GM18520 (cell line): ENCODE measurements at regions not wholly inside any gene's neighbourhood (a gene's known extent, or its start where the extent isn't known, plus 50 kb on each side); places are given as distances from the start of the nearest gene placed in this dataset.
"Not testable (repeated sequence)": the region's sequence is repeated elsewhere in the genome, so short reads cannot be mapped to it uniquely, and the experiment has no call there.

Experiments used
- ATAC-seq: cut with Tn5 transposase; IDR thresholded peaks from one replicate; pipeline ENCODE4 v1.9.1; 2021; ENCODE audit not compliant: unreplicated experiment

DNA sequence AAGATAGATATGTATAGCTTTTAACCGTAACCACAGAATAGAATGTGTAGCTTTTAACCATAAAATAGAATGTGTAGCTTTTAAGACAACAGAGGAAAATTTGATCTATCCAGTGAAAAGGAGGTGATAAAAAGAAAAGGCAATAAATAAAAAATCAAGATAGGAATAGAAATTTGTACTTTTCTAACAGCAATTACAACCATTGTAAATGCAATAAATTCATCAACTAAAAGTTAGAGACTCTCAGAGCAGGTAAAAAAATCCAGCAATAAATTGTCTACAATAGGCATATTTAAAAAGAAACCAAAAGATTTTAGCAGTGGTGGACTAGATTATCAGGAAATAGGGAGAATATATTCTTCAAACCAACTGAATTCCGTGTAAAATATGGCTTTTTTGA is 63.8 kb upstream of the ABHD2 start:
- ATAC-seq = no peak

DNA sequence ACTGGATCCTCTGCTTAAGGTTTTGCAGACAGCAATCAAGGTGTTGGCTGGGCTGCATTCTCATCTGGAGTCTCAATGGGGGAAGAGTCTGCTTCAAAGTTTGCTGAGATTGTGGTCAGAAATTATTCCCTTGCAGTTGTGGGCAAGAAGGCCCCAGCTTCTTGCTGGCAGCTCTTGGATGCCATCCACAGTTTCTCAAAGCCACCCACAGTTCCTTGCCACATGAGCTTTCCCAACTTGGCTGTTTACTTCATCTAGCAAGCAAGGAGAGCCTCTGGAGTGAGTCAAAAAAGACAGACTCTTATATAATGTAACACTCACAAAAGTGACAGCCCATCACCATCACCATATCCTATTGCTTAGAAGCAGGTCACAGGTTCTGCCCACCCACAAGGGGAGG is 62.1 kb upstream of the ABHD2 start:
- ATAC-seq = no peak

DNA sequence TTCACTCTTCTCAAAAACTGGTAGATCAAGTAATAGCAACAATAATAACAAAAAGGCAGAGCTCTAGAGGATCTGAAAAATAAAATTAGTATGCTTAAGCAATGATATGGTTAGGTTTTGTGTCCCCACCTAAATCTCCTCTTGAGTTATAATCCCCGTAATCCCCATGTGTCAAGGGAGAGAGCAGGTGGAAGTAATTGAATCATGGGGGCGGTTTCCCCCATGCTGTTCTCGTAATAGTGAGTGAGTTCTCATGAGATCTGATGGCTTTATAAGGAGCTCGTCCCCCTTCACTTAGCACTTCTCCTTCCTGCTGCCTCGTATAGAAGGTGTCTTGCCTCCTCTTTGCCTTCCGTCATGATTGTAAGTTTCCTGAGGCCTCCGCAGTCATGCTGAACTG is 60.2 kb upstream of the ABHD2 start:
- ATAC-seq = no peak

DNA sequence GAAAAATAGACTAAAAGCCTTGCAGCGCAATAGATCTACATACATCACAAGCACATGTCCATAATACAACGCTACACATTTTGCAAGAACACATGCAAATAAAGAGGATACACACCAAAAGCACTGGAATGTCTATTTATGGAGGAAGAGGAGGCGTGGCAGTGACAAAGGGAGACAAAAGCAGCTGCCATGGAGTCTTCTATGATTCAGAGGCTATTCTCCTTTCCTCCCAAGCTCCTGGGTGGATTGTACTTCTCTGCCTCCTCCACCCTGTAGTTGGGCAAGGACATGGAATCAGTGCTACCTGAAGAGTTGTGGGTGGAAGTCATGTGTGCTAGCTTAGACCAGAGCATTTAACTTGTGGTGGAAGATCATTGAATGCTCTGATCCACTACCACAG is 57.9 kb upstream of the ABHD2 start:
- no peak for ATAC-seq

DNA sequence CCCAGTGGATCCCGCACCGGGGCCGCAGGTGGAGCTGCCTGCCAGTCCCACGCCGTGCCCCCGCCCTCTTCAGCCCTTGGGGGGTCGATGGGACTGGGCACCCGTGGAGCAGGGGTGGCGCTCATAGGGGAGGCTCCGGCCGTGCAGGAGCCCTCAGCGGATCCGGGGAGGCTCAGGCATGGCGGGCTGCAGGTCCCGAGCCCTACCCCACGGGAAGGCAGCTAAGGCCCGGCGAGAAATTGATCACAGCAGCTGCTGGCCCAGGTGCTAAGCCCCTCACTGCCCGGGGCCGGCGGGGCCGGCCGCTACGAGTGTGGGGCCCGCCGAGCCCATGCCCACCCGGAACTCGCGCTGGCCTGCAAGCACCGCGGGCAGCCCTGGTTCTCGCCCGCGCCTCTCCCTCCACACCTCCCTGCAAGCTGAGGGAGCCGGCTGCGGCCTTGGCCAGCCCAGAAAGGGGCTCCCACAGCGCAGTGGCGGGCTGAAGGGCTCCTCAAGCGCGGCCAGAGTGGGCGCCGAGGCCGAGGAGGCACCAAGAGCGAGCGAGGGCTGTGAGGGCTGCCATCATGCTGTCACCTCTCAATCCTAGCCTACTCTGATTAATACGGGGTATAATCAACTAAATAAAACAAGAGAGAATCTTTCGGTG is 56.5 kb upstream of the ABHD2 start:
- ATAC-seq = not testable (repeated sequence)

DNA sequence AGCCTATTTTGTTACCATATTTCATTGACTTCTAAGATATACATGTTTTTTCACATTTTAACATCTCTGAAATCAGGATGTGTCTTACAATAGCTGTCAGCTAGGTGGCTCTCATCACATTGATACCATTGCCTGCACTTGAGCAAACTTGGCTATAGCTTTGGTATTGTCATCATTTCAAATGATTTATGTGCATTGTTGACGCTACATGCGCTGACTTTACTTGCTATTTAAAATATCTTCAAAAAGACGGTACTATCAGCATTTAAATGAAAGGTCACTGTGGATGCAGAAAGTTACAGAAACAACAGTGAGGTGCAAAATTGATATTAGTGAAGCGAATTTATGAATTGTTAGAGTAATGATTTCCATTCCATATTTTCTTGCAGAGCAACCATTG is 54.0 kb upstream of the ABHD2 start:
- no peak for ATAC-seq

DNA sequence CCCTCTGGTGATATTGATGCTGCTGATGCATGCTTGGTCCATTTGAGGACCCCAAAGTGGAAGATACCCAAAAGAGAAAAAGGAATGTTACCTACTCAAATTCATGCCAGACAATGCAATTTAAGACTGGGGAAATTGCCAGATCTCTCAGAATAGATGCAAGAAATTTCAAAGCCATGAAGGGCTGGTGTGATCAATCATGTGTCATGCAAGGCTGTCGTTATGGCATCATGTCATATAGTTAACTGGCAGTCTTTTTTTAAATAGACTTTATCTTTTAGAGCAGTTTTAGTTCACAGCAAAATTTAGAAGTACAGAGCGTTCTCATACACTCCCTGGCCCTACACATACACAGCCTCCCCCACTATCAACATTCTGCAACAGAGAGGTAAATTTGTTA is 53.1 kb upstream of the ABHD2 start:
- no peak for ATAC-seq

GRCh38 chr15:89035658-89036057 is 52.6 kb upstream of the ABHD2 start:
- ATAC-seq = no peak

- ATAC-seq = no peak
Measured at GRCh38 chr15:89038146-89038545, 50.1 kb upstream of the ABHD2 start.
